H1 (cell line): ENCODE measurements at regions not wholly inside any gene's neighbourhood (a gene's known extent, or its start where the extent isn't known, plus 50 kb on each side); places are given as distances from the start of the nearest gene placed in this dataset.

Experiments
- CTCF ChIA-PET: fragments of 300-600 bp; sonication (Branson Sonifier 250); formaldehyde crosslinking; loops from one replicate; lab custom pipeline; 2021; ENCODE audit not compliant: partially characterized antibody; lab: Charles Lee
- POLR2A ChIA-PET: fragments of 300-600 bp; sonication (Branson Sonifier 250); formaldehyde crosslinking; loops from one replicate; lab custom pipeline; 2021; ENCODE audit warnings: inconsistent platforms; ENCODE audit not compliant: partially characterized antibody; lab: Charles Lee
- DNase-seq, 2 experiments: peaks; one replicate each; pipeline versions ENCODE4 v3.0.0 to v3.0.0-alpha.2; 2010 to 2022; ENCODE audit warnings: low spot score in 2 of 2, low read depth in 1 of 2, mixed read lengths in 1 of 2
- FAIRE-seq: peaks from 2 replicates; lab custom pipeline; 2011; peaks lifted over from hg19 to GRCh38; lab: Jason Lieb, UNC
- H2AFZ ChIP-seq: 2 replicates; pipeline ENCODE4 v1.8.1; 2012; ENCODE audit warnings: low read length, inconsistent platforms
- H2AK5ac ChIP-seq: 2 replicates; pipeline ENCODE4 v1.6.1; 2013; ENCODE audit warnings: low read depth, low read length
- H2BK120ac ChIP-seq: replicated peaks from 2 replicates; pipeline ENCODE3; 2013; ENCODE audit warnings: low read depth, low read length, inconsistent platforms
- H2BK12ac ChIP-seq: 2 replicates; pipeline ENCODE4 v1.6.1; 2013; ENCODE audit warnings: low read depth, low read length
- H2BK15ac ChIP-seq: 2 replicates; pipeline ENCODE4 v1.6.1; 2013; ENCODE audit warnings: low read length
- H2BK20ac ChIP-seq: 2 replicates; pipeline ENCODE4 v1.6.1; 2013; ENCODE audit warnings: low read length
- H2BK5ac ChIP-seq: 2 replicates; pipeline ENCODE4 v1.6.1; 2013; ENCODE audit warnings: low read depth, low read length
- H3K14ac ChIP-seq: 2 replicates; pipeline ENCODE4 v1.6.1; 2013; ENCODE audit warnings: inconsistent platforms; ENCODE audit not compliant: insufficient read length
- H3K18ac ChIP-seq: 2 replicates; pipeline ENCODE4 v1.6.1; 2013; ENCODE audit warnings: low read length; ENCODE audit errors: extremely low read depth
- H3K23ac ChIP-seq: 2 replicates; pipeline ENCODE4 v1.6.1; 2013; ENCODE audit warnings: inconsistent platforms; ENCODE audit not compliant: insufficient read length
- H3K23me2 ChIP-seq: 2 replicates; pipeline ENCODE4 v1.6.1; 2013; ENCODE audit warnings: low read depth, low read length
- H3K27ac ChIP-seq: 2 replicates; pipeline ENCODE4 v1.6.1; 2011; ENCODE audit warnings: low read depth, low read length, inconsistent platforms
- H3K27me3 ChIP-seq, 4 experiments: replicated peaks in 1 of 4; 1 replicate in 1 of 4; 2 replicates in 3 of 4; pipeline versions ENCODE4 v1.6.1 to v1.8.1; 2011 to 2013; ENCODE audit warnings: low read length in 3 of 4, mild to moderate bottlenecking in 3 of 4, inconsistent platforms in 2 of 4, mixed read lengths in 2 of 4, moderate library complexity in 1 of 4; ENCODE audit not compliant: control insufficient read depth in 3 of 4, insufficient read depth in 3 of 4; ENCODE audit errors: extremely low read depth in 1 of 4
- H3K36me3 ChIP-seq, 4 experiments: 2 replicates each; pipeline versions ENCODE4 v1.6.1 to v1.8.1; 2011 to 2013; ENCODE audit warnings: mild to moderate bottlenecking in 4 of 4, low read length in 3 of 4, moderate library complexity in 2 of 4, control low read depth in 1 of 4, inconsistent platforms in 1 of 4; ENCODE audit not compliant: insufficient read depth in 4 of 4, control insufficient read depth in 2 of 4
- H3K4ac ChIP-seq: replicated peaks from 2 replicates; pipeline ENCODE3; 2013; ENCODE audit warnings: low read length, low read depth, mixed read lengths, inconsistent platforms; ENCODE audit not compliant: insufficient read length
- H3K4me1 ChIP-seq, 4 experiments: replicated peaks in 1 of 4; 1 replicate in 1 of 4; 2 replicates in 3 of 4; pipeline versions ENCODE4 v1.6.1 to v1.8.1; 2011 to 2013; ENCODE audit warnings: low read length in 3 of 4, inconsistent platforms in 2 of 4, mixed read lengths in 1 of 4; ENCODE audit not compliant: insufficient read depth in 4 of 4, control insufficient read depth in 3 of 4
- H3K4me2 ChIP-seq, 2 experiments: 2 replicates each; pipeline versions ENCODE4 v1.6.1 to v1.8.1; 2011 to 2013; ENCODE audit warnings: low read depth in 2 of 2, low read length in 2 of 2, control low read depth in 1 of 2, inconsistent platforms in 1 of 2, mild to moderate bottlenecking in 1 of 2; ENCODE audit not compliant: insufficient read depth in 1 of 2
- H3K4me3 ChIP-seq, 4 experiments: fragments of 200-600, 300-600 bp in 1 of 4; sonication (generic), shearing (Covaris generic), sonication (Bioruptor Twin) in 1 of 4; 2 replicates each; pipeline versions ENCODE4 v1.5.1 to v1.8.1; 2011 to 2016; ENCODE audit warnings: low read length in 4 of 4, low read depth in 3 of 4, control low read depth in 2 of 4, inconsistent platforms in 2 of 4, mild to moderate bottlenecking in 2 of 4, mixed read lengths in 1 of 4, moderate library complexity in 1 of 4; ENCODE audit not compliant: insufficient read depth in 2 of 4; ENCODE audit errors: extremely low read depth in 1 of 4
- H3K56ac ChIP-seq: replicated peaks from 2 replicates; pipeline ENCODE3; 2013; ENCODE audit warnings: low read depth, mild to moderate bottlenecking, mixed read lengths, low read length, inconsistent platforms; ENCODE audit not compliant: insufficient read length
- H3K79me1 ChIP-seq: 2 replicates; pipeline ENCODE4 v1.6.1; 2013; ENCODE audit warnings: low read depth, low read length, control low read depth
- H3K79me2 ChIP-seq, 2 experiments: 2 replicates each; pipeline versions ENCODE4 v1.6.1 to v1.8.1; 2012 to 2013; ENCODE audit warnings: low read length in 2 of 2, mild to moderate bottlenecking in 2 of 2, inconsistent platforms in 1 of 2; ENCODE audit not compliant: insufficient read depth in 2 of 2, control insufficient read depth in 1 of 2
- H3K9ac ChIP-seq, 4 experiments: replicated peaks in 1 of 4; 1 replicate in 1 of 4; 2 replicates in 3 of 4; pipeline versions ENCODE4 v1.6.1 to v1.8.1; 2011 to 2013; ENCODE audit warnings: low read depth in 3 of 4, low read length in 3 of 4, control low read depth in 2 of 4, mild to moderate bottlenecking in 2 of 4, moderate library complexity in 2 of 4, inconsistent platforms in 1 of 4; ENCODE audit errors: extremely low read depth in 1 of 4
- H3K9me3 ChIP-seq, 2 experiments: 2 replicates each; pipeline versions ENCODE4 v1.6.1 to v1.8.1; 2012 to 2013; ENCODE audit warnings: mild to moderate bottlenecking in 2 of 2, moderate library complexity in 2 of 2, control low read depth in 1 of 2, inconsistent platforms in 1 of 2, low read depth in 1 of 2, low read length in 1 of 2, mixed read lengths in 1 of 2; ENCODE audit not compliant: insufficient read depth in 2 of 2
- H4K20me1 ChIP-seq, 2 experiments: replicated peaks in 1 of 2; 2 replicates each; pipeline versions ENCODE3 to v1.8.1; 2011 to 2013; ENCODE audit warnings: inconsistent platforms in 2 of 2, low read length in 2 of 2, mild to moderate bottlenecking in 1 of 2; ENCODE audit not compliant: insufficient read depth in 2 of 2, control insufficient read depth in 1 of 2
- H4K5ac ChIP-seq: 2 replicates; pipeline ENCODE4 v1.6.1; 2013; ENCODE audit warnings: low read length, low read depth, mixed read lengths, inconsistent platforms; ENCODE audit not compliant: insufficient read length
- H4K8ac ChIP-seq: 2 replicates; pipeline ENCODE4 v1.8.0; 2013; ENCODE audit warnings: mild to moderate bottlenecking, moderate library complexity, low read length, inconsistent platforms; ENCODE audit not compliant: insufficient read depth; ENCODE audit errors: extremely low read depth
- H4K91ac ChIP-seq: replicated peaks from 2 replicates; pipeline ENCODE3; 2013; ENCODE audit warnings: low read length, mixed read lengths, inconsistent platforms; ENCODE audit not compliant: insufficient read length
- ASH2L ChIP-seq: fragments of 200-600, 300-600 bp; sonication (generic); IDR thresholded peaks from one replicate; pipeline ENCODE4 v1.7.1; 2017; ENCODE audit warnings: low read length
- ATF3 ChIP-seq: IDR thresholded peaks from 2 replicates; pipeline ENCODE4 v1.6.1; 2011; ENCODE audit warnings: low read depth, mild to moderate bottlenecking, low read length; ENCODE audit not compliant: insufficient read depth
- CBX5 ChIP-seq: fragments of 300-800, 300-1000 bp; sonication (generic); IDR thresholded peaks from 2 replicates; pipeline ENCODE4 v1.7.1; 2016; ENCODE audit warnings: antibody characterized with exemption, low read length, low read depth
- CTBP2 ChIP-seq: IDR thresholded peaks from 2 replicates; pipeline ENCODE4 v1.7.0; 2011; ENCODE audit warnings: borderline replicate concordance, mild to moderate bottlenecking, moderate library complexity, mixed read lengths, low read length; ENCODE audit not compliant: insufficient read depth, insufficient read length
- EP300 ChIP-seq, 2 experiments: IDR thresholded peaks; 1 replicate in 1 of 2; 2 replicates in 1 of 2; pipeline ENCODE4 v1.6.1; 2011 to 2012; ENCODE audit warnings: low read depth in 2 of 2, low read length in 2 of 2, mild to moderate bottlenecking in 2 of 2, borderline replicate concordance in 1 of 2, inconsistent platforms in 1 of 2, moderate library complexity in 1 of 2
- GABPA ChIP-seq: IDR thresholded peaks from 2 replicates; pipeline ENCODE4 v1.6.1; 2011; ENCODE audit warnings: mild to moderate bottlenecking, low read length, moderate library complexity, borderline replicate concordance; ENCODE audit not compliant: insufficient read depth
- SAP30 ChIP-seq: fragments of 300-600 bp; sonication (generic); IDR thresholded peaks from 2 replicates; pipeline ENCODE4 v1.7.1; 2012; ENCODE audit warnings: low read length, moderate library complexity, mild to moderate bottlenecking, inconsistent platforms; ENCODE audit not compliant: insufficient read depth, insufficient replicate concordance
- SIRT6 ChIP-seq: IDR thresholded peaks from one replicate; pipeline ENCODE4 v1.7.1; 2012; ENCODE audit warnings: low read length, inconsistent platforms
- SIX5 ChIP-seq: IDR thresholded peaks from 2 replicates; pipeline ENCODE4 v1.6.1; 2011; ENCODE audit warnings: mild to moderate bottlenecking, low read depth, low read length
- TAF7 ChIP-seq: optimal IDR thresholded peaks from 2 replicates; pipeline ENCODE3; 2011; ENCODE audit warnings: low read depth, mild to moderate bottlenecking, inconsistent platforms, low read length, moderate library complexity, borderline replicate concordance
- ZNF274 ChIP-seq: IDR thresholded peaks from 2 replicates; pipeline ENCODE4 v1.7.0; 2012; ENCODE audit warnings: low read length, borderline replicate concordance; ENCODE audit errors: extremely low read depth
- WGBS, 2 experiments: shearing (Covaris generic) in 1 of 2; methylation state at CpG; one replicate each; pipeline versions ENCODE4 v1.1.6 to v1.1.7; 2013 to 2015; ENCODE audit warnings: low lambda C conversion rate in 2 of 2, mixed read lengths in 2 of 2, inconsistent platforms in 1 of 2, low coverage in 1 of 2, missing lambda C conversion rate in 1 of 2; ENCODE audit not compliant: insufficient replicate concordance in 2 of 2, insufficient coverage in 1 of 2, insufficient read length in 1 of 2; ENCODE audit errors: extremely low coverage in 1 of 2, missing lambda C conversion rate in 1 of 2; 5-methylcytosine and 5-hydroxymethylcytosine counted together

GRCh38 chrX:45731448-45731847, 530.8 kb upstream of the DIPK2B start:
- Histone ChIP-seq H3K27me3 (no peaks in the 10 kb centered on the region), H2BK5ac (no peak overlapping the region), H3K14ac (no peak overlapping the region), H3K18ac (no peak overlapping the region), H3K23ac (no peak overlapping the region), H4K91ac (no peak overlapping the region), H3K79me2 (no peaks in the 10 kb centered on the region), H3K23me2 (no peaks in the 10 kb centered on the region), H3K4ac (no peak overlapping the region), H3K36me3 (no peaks in the 10 kb centered on the region), H4K8ac (no peak overlapping the region), H3K9ac (no peak overlapping the region), H2AK5ac (no peak overlapping the region), H3K9me3 (no peaks in the 10 kb centered on the region), H3K27ac (no peak overlapping the region), H2BK12ac (no peak overlapping the region), H3K4me1 (no peaks in the 10 kb centered on the region), H3K4me2 (no peak overlapping the region), H4K5ac (no peak overlapping the region), H3K56ac (no peak overlapping the region), H3K79me1 (no peaks in the 10 kb centered on the region), H2BK120ac (no peak overlapping the region), H3K4me3 (no peak overlapping the region), H2AFZ (no peak overlapping the region), H2BK15ac (no peak overlapping the region), H2BK20ac (no peak overlapping the region), H4K20me1 (no peaks in the 10 kb centered on the region)
- CTCF ChIA-PET = no interaction called here
- POLR2A ChIA-PET = no interaction called here
- 91% methylated on average over 10 of the region's 10 CpGs; no CpG with 5 or more reads in 1 of the 2 experiments for WGBS, 2 experiments
- no peak for DNase-seq
- FAIRE-seq = no peak
- no peak for TF ChIP-seq EP300 (IDR thresholded peaks at IDR 0.05; ENCODE audit: borderline replicate concordance in 1 of 2, low read depth in 2 of 2, low read length in 2 of 2)
- no peak for TF ChIP-seq CBX5
- no peak for TF ChIP-seq GABPA
- TF ChIP-seq CTBP2 = no peak
- TF ChIP-seq TAF7 = no peak
- no peak for TF ChIP-seq SAP30
- no peak for TF ChIP-seq SIRT6
- no peak for TF ChIP-seq ATF3
- no peak for TF ChIP-seq ZNF274
- no peak for TF ChIP-seq SIX5
- no peak for TF ChIP-seq ASH2L
